Neural crest cell (in vitro differentiated cells): ENCODE measurements at regions not wholly inside any gene's neighbourhood (a gene's known extent, or its start where the extent isn't known, plus 50 kb on each side); places are given as distances from the start of the nearest gene placed in this dataset.

Source experiments
- DNase-seq: peaks from one replicate; pipeline ENCODE4 v3.0.0; 2021; ENCODE audit warnings: low read depth, mixed read lengths, low spot score
- H3K27ac Mint-ChIP-seq: one replicate; pipeline ENCODE4 v1.8.0; 2021; ENCODE audit warnings: mild to moderate bottlenecking, mixed read lengths; ENCODE audit not compliant: unreplicated experiment
- H3K27me3 Mint-ChIP-seq: 2 replicates; pipeline ENCODE4 v1.8.0; 2021; ENCODE audit warnings: low read depth, mild to moderate bottlenecking, mixed read lengths
- H3K36me3 Mint-ChIP-seq: 2 replicates; pipeline ENCODE4 v1.8.0; 2021; ENCODE audit warnings: low read depth, mild to moderate bottlenecking, mixed read lengths
- H3K4me1 Mint-ChIP-seq: 2 replicates; pipeline ENCODE4 v1.8.0; 2021; ENCODE audit warnings: mixed read lengths
- H3K4me3 Mint-ChIP-seq: one replicate; pipeline ENCODE4 v1.8.0; 2021; ENCODE audit warnings: mild to moderate bottlenecking, mixed read lengths
- H3K9me3 Mint-ChIP-seq: 2 replicates; pipeline ENCODE4 v1.8.0; 2021; ENCODE audit warnings: mixed read lengths
- TF ChIP-seq, protein P1 (sequence below): fragments of 200-600 bp; sonication (generic); conservative IDR thresholded peaks from 2 replicates; pipeline ENCODE4 v1.5.0; 2021; ENCODE audit warnings: antibody characterized with exemption, mild to moderate bottlenecking

- Mint-ChIP-seq H3K4me3 (no peak overlapping the region), H3K4me1 (peaks cover 8% of the 10 kb centered on the region), H3K27me3 (peaks cover 88% of the 10 kb centered on the region), H3K9me3 (no peaks in the 10 kb centered on the region), H3K27ac (no peak overlapping the region), H3K36me3 (no peaks in the 10 kb centered on the region)
- no peak for DNase-seq
- TF ChIP-seq, protein P1, sequence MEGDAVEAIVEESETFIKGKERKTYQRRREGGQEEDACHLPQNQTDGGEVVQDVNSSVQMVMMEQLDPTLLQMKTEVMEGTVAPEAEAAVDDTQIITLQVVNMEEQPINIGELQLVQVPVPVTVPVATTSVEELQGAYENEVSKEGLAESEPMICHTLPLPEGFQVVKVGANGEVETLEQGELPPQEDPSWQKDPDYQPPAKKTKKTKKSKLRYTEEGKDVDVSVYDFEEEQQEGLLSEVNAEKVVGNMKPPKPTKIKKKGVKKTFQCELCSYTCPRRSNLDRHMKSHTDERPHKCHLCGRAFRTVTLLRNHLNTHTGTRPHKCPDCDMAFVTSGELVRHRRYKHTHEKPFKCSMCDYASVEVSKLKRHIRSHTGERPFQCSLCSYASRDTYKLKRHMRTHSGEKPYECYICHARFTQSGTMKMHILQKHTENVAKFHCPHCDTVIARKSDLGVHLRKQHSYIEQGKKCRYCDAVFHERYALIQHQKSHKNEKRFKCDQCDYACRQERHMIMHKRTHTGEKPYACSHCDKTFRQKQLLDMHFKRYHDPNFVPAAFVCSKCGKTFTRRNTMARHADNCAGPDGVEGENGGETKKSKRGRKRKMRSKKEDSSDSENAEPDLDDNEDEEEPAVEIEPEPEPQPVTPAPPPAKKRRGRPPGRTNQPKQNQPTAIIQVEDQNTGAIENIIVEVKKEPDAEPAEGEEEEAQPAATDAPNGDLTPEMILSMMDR, result no peak
These were observed 95.5 kb downstream of the FAM204A start for GRCh38 chr10:118246332-118247295.

GRCh38 chr10:118243907-118244306 lies 98.2 kb downstream of the FAM204A start:
- H3K27me3 Mint-ChIP-seq, result peaks cover 96% of the 10 kb centered on the region
- TF ChIP-seq, protein P1, result no peak
- no peaks in the 10 kb centered on the region for H3K36me3 Mint-ChIP-seq
- no peak for DNase-seq
- no peak overlapping the region for H3K4me3 Mint-ChIP-seq
- H3K4me1 Mint-ChIP-seq, result peaks cover 16% of the 10 kb centered on the region
- H3K27ac Mint-ChIP-seq, result no peak overlapping the region
- H3K9me3 Mint-ChIP-seq, result no peaks in the 10 kb centered on the region

GRCh38 chr10:118241229-118242137 lies 100.6 kb downstream of the FAM204A start:
- Mint-ChIP-seq H3K27me3 (peaks cover 95% of the 10 kb centered on the region), H3K9me3 (no peaks in the 10 kb centered on the region), H3K36me3 (no peaks in the 10 kb centered on the region), H3K4me3 (no peak overlapping the region), H3K4me1 (peaks cover 25% of the 10 kb centered on the region), H3K27ac (no peak overlapping the region)
- DNase-seq, result peak; percentile 89
- TF ChIP-seq, protein P1, result peak; percentile 96

DNA sequence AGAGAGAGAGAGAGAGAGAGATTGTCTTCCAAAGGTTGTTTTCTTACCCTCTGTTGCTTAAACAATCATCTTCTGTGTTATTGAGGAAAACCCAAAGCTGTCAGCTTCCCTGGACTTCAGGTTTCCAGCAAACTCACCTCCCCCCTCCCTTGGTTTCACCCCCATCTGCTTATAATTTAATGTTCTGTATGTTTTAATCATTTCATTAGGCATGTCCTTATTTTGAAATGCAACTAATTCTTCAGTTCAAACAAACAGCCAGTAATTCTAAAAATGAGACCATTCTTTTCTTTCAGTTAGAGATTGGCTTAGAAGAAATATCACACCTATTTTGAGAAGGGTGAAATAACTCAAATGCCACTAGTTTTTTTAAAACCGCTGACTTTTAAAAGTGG lies 102.9 kb downstream of the FAM204A start:
- Mint-ChIP-seq H3K4me3 (no peak overlapping the region), H3K27me3 (peaks cover 73% of the 10 kb centered on the region), H3K4me1 (peaks cover 22% of the 10 kb centered on the region), H3K27ac (no peak overlapping the region), H3K9me3 (no peaks in the 10 kb centered on the region), H3K36me3 (no peaks in the 10 kb centered on the region)
- DNase-seq, result no peak
- TF ChIP-seq, protein P1, result no peak

DNA sequence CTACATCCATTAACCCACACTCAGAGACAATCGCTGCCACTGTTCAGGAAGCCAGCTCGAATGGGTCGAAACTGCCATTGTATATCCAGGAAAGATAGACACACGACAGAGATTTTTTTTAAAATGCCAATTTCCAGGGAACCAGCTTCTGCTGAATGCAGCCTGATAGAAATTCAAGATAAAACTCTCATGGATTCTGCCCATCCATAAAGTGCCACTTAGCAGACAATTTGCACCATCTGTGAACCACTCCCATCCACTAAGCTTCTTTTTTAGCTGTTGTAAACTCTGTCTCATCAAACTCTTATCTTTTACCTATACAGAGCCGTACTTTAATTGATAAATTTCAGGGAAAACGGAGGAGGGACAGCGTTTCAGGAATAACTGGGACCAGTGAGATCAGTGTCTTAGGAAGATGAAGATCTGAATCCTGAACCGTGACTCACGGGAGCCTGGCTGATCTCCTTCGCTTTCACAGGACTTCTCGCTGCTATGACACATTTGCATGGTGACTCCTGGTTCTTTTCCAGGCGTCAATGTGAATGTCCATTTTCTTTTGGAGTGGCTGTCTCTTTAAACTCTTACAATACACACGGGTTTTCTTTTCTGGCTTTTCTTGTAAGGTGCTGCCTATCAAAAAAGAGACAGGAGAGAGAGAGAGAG lies 103.4 kb downstream of the FAM204A start:
- TF ChIP-seq, protein P1, result no peak
- no peak overlapping the region for H3K4me3 Mint-ChIP-seq
- DNase-seq, result no peak
- H3K9me3 Mint-ChIP-seq, result no peaks in the 10 kb centered on the region
- peaks cover 69% of the 10 kb centered on the region for H3K27me3 Mint-ChIP-seq
- no peak overlapping the region for H3K27ac Mint-ChIP-seq
- peaks cover 22% of the 10 kb centered on the region for H3K4me1 Mint-ChIP-seq
- H3K36me3 Mint-ChIP-seq, result no peaks in the 10 kb centered on the region
